Osteoblast (primary cell): ENCODE measurements at regions not wholly inside any gene's neighbourhood (a gene's known extent, or its start where the extent isn't known, plus 50 kb on each side); places are given as distances from the start of the nearest gene placed in this dataset.

ENCODE experiments used
- DNase-seq: peaks from one replicate; pipeline ENCODE4 v3.0.0; 2011; ENCODE audit warnings: low spot score, mixed read lengths; ENCODE audit not compliant: insufficient read length; ENCODE audit errors: missing footprints
- H2AFZ ChIP-seq: 2 replicates; pipeline ENCODE4 v1.6.0; 2011; ENCODE audit warnings: mild to moderate bottlenecking, low read length
- H3K27ac ChIP-seq: 2 replicates; pipeline ENCODE4 v1.5.1; 2011; ENCODE audit warnings: mild to moderate bottlenecking, low read depth, low read length, moderate library complexity
- H3K27me3 ChIP-seq: 2 replicates; pipeline ENCODE4 v1.6.0; 2012; ENCODE audit warnings: mild to moderate bottlenecking, control low read depth, inconsistent platforms, low read length, moderate library complexity; ENCODE audit not compliant: insufficient read depth
- H3K36me3 ChIP-seq: 2 replicates; pipeline ENCODE4 v1.5.1; 2011; ENCODE audit warnings: mild to moderate bottlenecking, low read length, control low read depth, moderate library complexity; ENCODE audit not compliant: insufficient read depth
- H3K4me1 ChIP-seq: 2 replicates; pipeline ENCODE4 v1.5.1; 2011; ENCODE audit warnings: mild to moderate bottlenecking, low read length, control low read depth, moderate library complexity; ENCODE audit not compliant: insufficient read depth
- H3K4me2 ChIP-seq: 2 replicates; pipeline ENCODE4 v1.6.0; 2011; ENCODE audit warnings: mild to moderate bottlenecking, low read length; ENCODE audit not compliant: insufficient read depth
- H3K4me3 ChIP-seq: fragments of 200-600 bp; sonication (generic); 3 replicates; pipeline ENCODE4 v1.5.1; 2012; ENCODE audit warnings: mild to moderate bottlenecking, low read length, inconsistent platforms; ENCODE audit not compliant: insufficient read depth
- H3K79me2 ChIP-seq: 2 replicates; pipeline ENCODE4 v1.6.0; 2012; ENCODE audit warnings: mild to moderate bottlenecking, low read length, control low read depth, inconsistent platforms; ENCODE audit not compliant: insufficient read depth
- H3K9me3 ChIP-seq: 2 replicates; pipeline ENCODE4 v1.5.1; 2011; ENCODE audit warnings: low read depth, low read length, control low read depth
- H4K20me1 ChIP-seq: 2 replicates; pipeline ENCODE4 v1.6.0; 2012; ENCODE audit warnings: mild to moderate bottlenecking, low read length, control low read depth; ENCODE audit not compliant: insufficient read depth
- TF ChIP-seq, protein P1 (sequence below): IDR thresholded peaks from 2 replicates; pipeline ENCODE4 v1.5.1; 2011; ENCODE audit warnings: mild to moderate bottlenecking, low read depth, low read length, moderate library complexity; ENCODE audit errors: extremely low read depth

- Histone ChIP-seq H3K4me2 (no peak overlapping the region), H3K27ac (no peak overlapping the region), H3K27me3 (no peaks in the 10 kb centered on the region), H2AFZ (no peak overlapping the region), H3K36me3 (no peaks in the 10 kb centered on the region), H3K9me3 (no peaks in the 10 kb centered on the region), H3K4me1 (peaks cover 10% of the 10 kb centered on the region), H4K20me1 (no peaks in the 10 kb centered on the region), H3K4me3 (no peak overlapping the region), H3K79me2 (no peaks in the 10 kb centered on the region)
- TF ChIP-seq, protein P1, sequence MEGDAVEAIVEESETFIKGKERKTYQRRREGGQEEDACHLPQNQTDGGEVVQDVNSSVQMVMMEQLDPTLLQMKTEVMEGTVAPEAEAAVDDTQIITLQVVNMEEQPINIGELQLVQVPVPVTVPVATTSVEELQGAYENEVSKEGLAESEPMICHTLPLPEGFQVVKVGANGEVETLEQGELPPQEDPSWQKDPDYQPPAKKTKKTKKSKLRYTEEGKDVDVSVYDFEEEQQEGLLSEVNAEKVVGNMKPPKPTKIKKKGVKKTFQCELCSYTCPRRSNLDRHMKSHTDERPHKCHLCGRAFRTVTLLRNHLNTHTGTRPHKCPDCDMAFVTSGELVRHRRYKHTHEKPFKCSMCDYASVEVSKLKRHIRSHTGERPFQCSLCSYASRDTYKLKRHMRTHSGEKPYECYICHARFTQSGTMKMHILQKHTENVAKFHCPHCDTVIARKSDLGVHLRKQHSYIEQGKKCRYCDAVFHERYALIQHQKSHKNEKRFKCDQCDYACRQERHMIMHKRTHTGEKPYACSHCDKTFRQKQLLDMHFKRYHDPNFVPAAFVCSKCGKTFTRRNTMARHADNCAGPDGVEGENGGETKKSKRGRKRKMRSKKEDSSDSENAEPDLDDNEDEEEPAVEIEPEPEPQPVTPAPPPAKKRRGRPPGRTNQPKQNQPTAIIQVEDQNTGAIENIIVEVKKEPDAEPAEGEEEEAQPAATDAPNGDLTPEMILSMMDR = no peak
- no peak for DNase-seq
Observed at GRCh38 chr1:185450060-185450788, 133.2 kb upstream of the IVNS1ABP start.

- no peak overlapping the region for H2AFZ ChIP-seq
- no peak overlapping the region for H3K27ac ChIP-seq
- H3K27me3 ChIP-seq = no peaks in the 10 kb centered on the region
- no peaks in the 10 kb centered on the region for H3K9me3 ChIP-seq
- H3K4me2 ChIP-seq = no peak overlapping the region
- H3K4me3 ChIP-seq = no peak overlapping the region
- no peaks in the 10 kb centered on the region for H3K36me3 ChIP-seq
- no peaks in the 10 kb centered on the region for H4K20me1 ChIP-seq
- DNase-seq = no peak
- peaks cover 10% of the 10 kb centered on the region for H3K4me1 ChIP-seq
- TF ChIP-seq, protein P1 = no peak
- no peaks in the 10 kb centered on the region for H3K79me2 ChIP-seq
Observed at GRCh38 chr1:185449378-185450059, 132.5 kb upstream of the IVNS1ABP start.

DNA sequence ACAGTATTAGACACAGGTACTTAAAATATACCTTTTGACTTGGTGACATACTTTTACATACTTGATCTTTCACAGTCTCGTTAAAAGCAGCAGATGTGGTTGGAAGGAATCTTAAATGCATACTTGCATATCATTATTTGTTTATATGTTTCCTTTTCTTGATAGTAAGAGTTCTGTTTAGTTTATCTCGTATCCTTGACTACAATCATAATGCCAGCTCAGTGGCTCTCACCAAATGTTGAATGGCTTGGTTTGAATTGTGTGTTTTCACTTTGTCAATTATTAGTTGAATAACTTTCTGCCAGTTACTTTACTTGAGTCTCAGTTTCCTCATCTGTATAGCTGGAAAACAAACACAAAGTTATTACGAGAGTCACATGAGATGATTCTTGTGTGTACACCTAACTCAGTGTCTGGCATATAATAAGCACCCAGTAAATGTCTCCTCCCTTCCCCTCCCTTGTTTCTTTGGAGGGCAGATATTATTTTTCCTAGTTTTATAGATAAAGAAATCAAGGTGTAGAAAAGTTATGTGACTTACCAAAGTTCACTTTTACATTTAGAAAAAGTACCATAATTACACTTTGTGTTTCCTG is 131.6 kb upstream of the IVNS1ABP start:
- Histone ChIP-seq H3K4me1 (peaks cover 4% of the 10 kb centered on the region), H3K36me3 (no peaks in the 10 kb centered on the region), H3K4me3 (no peak overlapping the region), H3K27me3 (no peaks in the 10 kb centered on the region), H3K79me2 (no peaks in the 10 kb centered on the region), H3K4me2 (no peak overlapping the region), H3K9me3 (no peaks in the 10 kb centered on the region), H4K20me1 (no peaks in the 10 kb centered on the region), H3K27ac (no peak overlapping the region), H2AFZ (no peak overlapping the region)
- DNase-seq = no peak
- TF ChIP-seq, protein P1 = no peak

GRCh38 chr1:185446131-185446530 is 129.1 kb upstream of the IVNS1ABP start:
- H3K4me2 ChIP-seq = no peak overlapping the region
- TF ChIP-seq, protein P1 = no peak
- H3K27me3 ChIP-seq = no peaks in the 10 kb centered on the region
- no peak overlapping the region for H2AFZ ChIP-seq
- H3K79me2 ChIP-seq = no peaks in the 10 kb centered on the region
- peaks cover 13% of the 10 kb centered on the region for H3K4me1 ChIP-seq
- no peaks in the 10 kb centered on the region for H3K36me3 ChIP-seq
- no peaks in the 10 kb centered on the region for H3K9me3 ChIP-seq
- H4K20me1 ChIP-seq = no peaks in the 10 kb centered on the region
- H3K27ac ChIP-seq = no peak overlapping the region
- H3K4me3 ChIP-seq = no peak overlapping the region
- DNase-seq = no peak
